ENCODE measurements at regions not wholly inside any gene's neighbourhood (a gene's known extent, or its start where the extent isn't known, plus 50 kb on each side); places are given as distances from the start of the nearest gene placed in this dataset.
"Not testable (repeated sequence)": the region's sequence is repeated elsewhere in the genome, so short reads cannot be mapped to it uniquely, and the experiment has no call there.

DNA sequence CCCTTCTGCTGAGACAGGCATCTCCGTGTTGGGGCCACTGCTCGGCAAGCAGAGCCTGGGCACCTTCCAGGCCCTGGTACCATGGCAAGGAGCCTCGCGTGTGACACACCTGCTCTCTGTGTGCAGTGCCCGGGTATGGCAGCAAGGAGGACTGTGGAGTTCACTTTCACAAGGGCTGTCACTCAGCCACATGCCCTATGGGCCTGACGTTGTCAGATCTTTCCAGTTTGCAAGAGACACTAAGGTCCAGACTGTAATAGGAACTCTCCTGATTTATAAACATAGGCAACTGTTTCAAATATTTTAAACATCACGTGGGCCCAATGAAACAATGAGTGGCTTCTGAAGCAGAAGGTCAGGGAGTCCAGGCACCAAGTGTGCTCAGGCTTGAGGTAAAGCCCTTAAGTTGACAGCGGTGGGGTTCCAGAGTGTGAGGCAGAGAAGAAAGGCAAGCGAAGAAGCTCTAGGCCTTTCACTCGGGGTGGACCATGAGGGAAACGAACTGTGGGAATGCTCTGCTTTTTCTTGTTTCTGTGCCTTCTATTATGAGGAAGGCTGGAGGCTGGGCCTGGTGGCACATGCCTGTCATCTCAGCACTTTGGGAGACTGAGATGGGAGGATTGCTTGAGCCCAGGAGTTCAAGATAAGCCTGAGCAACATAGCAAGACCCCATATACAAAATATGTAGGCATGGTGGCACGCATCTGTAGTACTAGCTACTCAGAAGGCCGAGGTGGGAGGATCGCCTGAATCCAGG is 108.6 kb upstream of the TRIM2 start:
- no peaks in the 10 kb centered on the region for H3K36me3 Mint-ChIP-seq (ENCODE audit: low read depth)
- H3K4me3 Mint-ChIP-seq: no peak overlapping the region
- ChIA-PET POLR2A (no interaction called here), CTCF (interaction anchor here (1.0 to 1.5 kb wide), 2 partner anchors 10 to 12 kb away, joined by 3 to 4 read pairs; no protein-coding TSS in a partner anchor)
- no peak overlapping the region for H3K27ac Mint-ChIP-seq
- H3K27me3 Mint-ChIP-seq: peaks cover 12% of the 10 kb centered on the region
- H3K9me3 Mint-ChIP-seq: no peaks in the 10 kb centered on the region
- DNase-seq: no peak
- H3K4me1 Mint-ChIP-seq: no peaks in the 10 kb centered on the region

DNA sequence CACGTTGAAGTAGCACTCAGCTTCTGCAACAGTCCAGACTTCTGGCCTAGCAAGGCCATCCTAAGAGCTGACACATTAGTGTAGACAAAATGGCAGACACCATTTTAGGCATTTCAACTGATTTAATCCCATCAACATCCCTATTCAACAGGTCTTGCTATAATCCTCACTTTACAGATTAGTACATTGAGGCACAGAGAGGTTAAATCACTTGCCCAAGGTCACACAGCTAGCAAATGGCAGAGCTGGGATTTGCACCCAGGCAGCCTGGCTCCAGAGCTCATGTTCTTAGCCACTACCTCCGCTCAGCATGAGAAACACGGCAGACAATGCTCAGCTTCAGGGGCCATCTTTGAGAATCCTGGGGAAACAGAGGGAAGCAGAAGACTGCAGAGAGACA is 107.9 kb upstream of the TRIM2 start:
- Mint-ChIP-seq H3K9me3 (no peaks in the 10 kb centered on the region), H3K27me3 (peaks cover 17% of the 10 kb centered on the region), H3K4me3 (no peak overlapping the region), H3K4me1 (no peaks in the 10 kb centered on the region), H3K36me3 (ENCODE audit: low read depth) (no peaks in the 10 kb centered on the region), H3K27ac (no peak overlapping the region)
- ChIA-PET CTCF (interaction anchor here (1.0 to 1.9 kb wide), 3 partner anchors 10 to 32 kb away, joined by 3 to 8 read pairs (median 4); no protein-coding TSS in a partner anchor), POLR2A (interaction anchor here (1.5 kb wide), 1 partner anchor 16 kb away, joined by 3 read pairs; no protein-coding TSS in a partner anchor)
- DNase-seq: no peak

GRCh38 chr4:153098427-153098826 is 105.8 kb upstream of the TRIM2 start:
- Mint-ChIP-seq H3K4me1 (no peaks in the 10 kb centered on the region), H3K27me3 (peaks cover 34% of the 10 kb centered on the region), H3K9me3 (no peaks in the 10 kb centered on the region), H3K27ac (no peak overlapping the region), H3K4me3 (no peak overlapping the region), H3K36me3 (ENCODE audit: low read depth) (no peaks in the 10 kb centered on the region)
- ChIA-PET CTCF (interaction anchor here (1.7 kb wide), 1 partner anchor 13 kb away, joined by 4 read pairs; no protein-coding TSS in a partner anchor), POLR2A (no interaction called here)
- DNase-seq: no peak

- no peaks in the 10 kb centered on the region for H3K36me3 Mint-ChIP-seq (ENCODE audit: low read depth)
- H3K9me3 Mint-ChIP-seq: no peaks in the 10 kb centered on the region
- POLR2A ChIA-PET: no interaction called here
- no peak for DNase-seq
- H3K4me1 Mint-ChIP-seq: no peaks in the 10 kb centered on the region
- H3K27ac Mint-ChIP-seq: no peak overlapping the region
- H3K27me3 Mint-ChIP-seq: peaks cover 45% of the 10 kb centered on the region
- no peak overlapping the region for H3K4me3 Mint-ChIP-seq
- CTCF ChIA-PET: interaction anchor here (1.0 to 1.7 kb wide), 4 partner anchors 14 to 253 kb away, joined by 3 to 4 read pairs (median 4); no protein-coding TSS in a partner anchor
These were observed 104.7 kb upstream of the TRIM2 start for GRCh38 chr4:153099391-153100140.

- DNase-seq; H3K9me3 Mint-ChIP-seq; H3K27ac Mint-ChIP-seq; H3K4me1 Mint-ChIP-seq; H3K4me3 Mint-ChIP-seq; H3K36me3 Mint-ChIP-seq (ENCODE audit: low read depth): not testable (repeated sequence)
- CTCF ChIA-PET: interaction anchor here (1.6 to 1.7 kb wide), 3 partner anchors 20 to 23 kb away, joined by 5 to 6 read pairs (median 6); no protein-coding TSS in a partner anchor
- peaks cover 92% of the 10 kb centered on the region for H3K27me3 Mint-ChIP-seq
- POLR2A ChIA-PET: interaction anchor here (1.5 kb wide), 1 partner anchor 8 kb away, joined by 6 read pairs; no protein-coding TSS in a partner anchor
These were observed 97.5 kb upstream of the TRIM2 start for GRCh38 chr4:153106736-153107135.

- no peak overlapping the region for H3K4me3 Mint-ChIP-seq
- no peaks in the 10 kb centered on the region for H3K36me3 Mint-ChIP-seq (ENCODE audit: low read depth)
- CTCF ChIA-PET: interaction anchor here (1.7 kb wide), 1 partner anchor 22 kb away, joined by 6 read pairs; no protein-coding TSS in a partner anchor
- H3K27me3 Mint-ChIP-seq: peaks cover 88% of the 10 kb centered on the region
- no peak overlapping the region for H3K27ac Mint-ChIP-seq
- no peak for DNase-seq
- H3K4me1 Mint-ChIP-seq: no peaks in the 10 kb centered on the region
- peaks cover 5% of the 10 kb centered on the region for H3K9me3 Mint-ChIP-seq
- POLR2A ChIA-PET: no interaction called here
These were observed 97.0 kb upstream of the TRIM2 start for GRCh38 chr4:153107246-153107645.

- peaks cover 66% of the 10 kb centered on the region for H3K27me3 Mint-ChIP-seq
- no peaks in the 10 kb centered on the region for H3K4me1 Mint-ChIP-seq
- ChIA-PET CTCF (interaction anchor here (2.4 kb wide), 1 partner anchor 18 kb away, joined by 5 read pairs; no protein-coding TSS in a partner anchor), POLR2A (no interaction called here)
- H3K27ac Mint-ChIP-seq: no peak overlapping the region
- H3K36me3 Mint-ChIP-seq (ENCODE audit: low read depth): no peaks in the 10 kb centered on the region
- DNase-seq: no peak
- H3K4me3 Mint-ChIP-seq: no peak overlapping the region
- H3K9me3 Mint-ChIP-seq: peaks cover 5% of the 10 kb centered on the region
These were observed 94.9 kb upstream of the TRIM2 start for GRCh38 chr4:153109296-153109849.

- ChIA-PET POLR2A (no interaction called here), CTCF (interaction anchor here (2.4 kb wide), 1 partner anchor 17 kb away, joined by 5 read pairs; no protein-coding TSS in a partner anchor)
- no peaks in the 10 kb centered on the region for H3K4me1 Mint-ChIP-seq
- no peaks in the 10 kb centered on the region for H3K36me3 Mint-ChIP-seq (ENCODE audit: low read depth)
- H3K27me3 Mint-ChIP-seq: peaks cover 59% of the 10 kb centered on the region
- no peak overlapping the region for H3K27ac Mint-ChIP-seq
- H3K4me3 Mint-ChIP-seq: no peak overlapping the region
- H3K9me3 Mint-ChIP-seq: peaks cover 5% of the 10 kb centered on the region
- DNase-seq: no peak
These were observed 93.5 kb upstream of the TRIM2 start for GRCh38 chr4:153110739-153111138.

GRCh38 chr4:153111426-153112040 is 92.7 kb upstream of the TRIM2 start:
- Mint-ChIP-seq H3K4me3 (no peak overlapping the region), H3K9me3 (peaks cover under 1% of the 10 kb centered on the region), H3K27me3 (peaks cover 53% of the 10 kb centered on the region), H3K4me1 (no peaks in the 10 kb centered on the region), H3K27ac (no peak overlapping the region), H3K36me3 (ENCODE audit: low read depth) (no peaks in the 10 kb centered on the region)
- CTCF ChIA-PET: interaction anchor here (1.4 to 6.5 kb wide), 2 partner anchors 15 to 28 kb away, joined by 4 to 50 read pairs; no protein-coding TSS in a partner anchor
- no peak for DNase-seq
- POLR2A ChIA-PET: interaction anchor here (1.3 kb wide), 1 partner anchor 15 kb away, joined by 3 read pairs; no protein-coding TSS in a partner anchor

DNA sequence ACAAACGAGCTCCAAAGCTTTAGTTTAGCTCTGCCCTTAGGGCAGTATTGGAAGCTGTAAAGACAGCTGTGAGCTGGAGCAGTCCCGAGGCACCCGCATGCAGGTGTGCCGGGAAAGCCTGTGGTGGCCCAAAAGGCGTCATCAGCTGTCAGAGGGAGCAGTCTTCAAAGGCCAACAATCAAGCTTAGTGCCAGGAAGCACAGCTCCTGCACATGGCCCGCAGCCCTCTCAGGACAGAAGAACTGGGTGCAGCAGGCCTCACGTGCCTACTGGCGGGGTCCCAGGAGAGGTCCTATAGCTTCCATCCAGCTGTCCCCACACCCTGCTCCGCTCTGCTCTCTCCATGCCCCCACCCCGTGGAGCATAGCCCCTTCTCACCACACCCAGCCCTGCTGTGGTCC is 92.2 kb upstream of the TRIM2 start:
- H3K27me3 Mint-ChIP-seq: peaks cover 48% of the 10 kb centered on the region
- no peak overlapping the region for H3K27ac Mint-ChIP-seq
- no peak overlapping the region for H3K4me3 Mint-ChIP-seq
- ChIA-PET POLR2A (interaction anchor here (1.3 kb wide), 1 partner anchor 15 kb away, joined by 3 read pairs; no protein-coding TSS in a partner anchor), CTCF (interaction anchor here (1.4 to 6.5 kb wide), 2 partner anchors 15 to 29 kb away, joined by 4 to 50 read pairs; no protein-coding TSS in a partner anchor)
- no peak for DNase-seq
- H3K9me3 Mint-ChIP-seq: no peaks in the 10 kb centered on the region
- H3K4me1 Mint-ChIP-seq: no peaks in the 10 kb centered on the region
- H3K36me3 Mint-ChIP-seq (ENCODE audit: low read depth): no peaks in the 10 kb centered on the region

DNA sequence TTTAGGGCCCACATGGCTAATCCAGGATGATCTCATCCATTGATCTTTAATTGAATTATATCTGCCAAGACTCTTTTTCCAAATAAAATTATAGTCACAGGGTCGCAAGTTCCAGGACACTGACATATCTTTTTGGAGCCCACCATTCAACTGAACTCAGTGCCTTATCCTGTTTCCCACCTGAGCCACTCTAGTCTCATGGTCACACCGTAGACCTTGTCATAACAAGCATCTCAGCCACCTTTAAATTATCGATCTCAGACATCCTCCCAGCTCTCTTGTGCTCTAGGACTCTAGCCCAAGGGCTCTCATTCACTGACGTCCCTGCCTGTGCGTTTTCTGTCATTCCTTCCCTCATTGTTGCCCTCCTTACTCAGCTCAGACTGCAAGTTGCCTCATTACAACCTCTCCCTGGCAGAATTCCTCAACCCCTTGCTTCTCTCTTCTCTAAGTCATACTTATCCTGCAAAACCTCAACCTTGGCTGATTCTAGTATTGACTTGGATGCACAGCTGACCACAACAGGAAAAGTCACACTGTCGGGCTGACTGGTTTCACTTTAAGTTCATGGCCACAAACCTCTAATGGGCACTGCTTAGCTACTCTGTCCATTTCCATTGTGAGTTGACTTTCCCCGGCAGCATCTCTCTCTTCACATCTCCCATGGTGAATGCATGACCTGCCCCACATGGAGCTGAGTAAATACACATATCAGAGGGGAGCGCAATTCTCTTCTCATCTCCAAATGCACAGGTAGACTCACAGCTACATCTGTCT is 91.0 kb upstream of the TRIM2 start:
- no peak overlapping the region for H3K4me3 Mint-ChIP-seq
- H3K27ac Mint-ChIP-seq: no peak overlapping the region
- ChIA-PET POLR2A (interaction anchor here (1.3 to 1.4 kb wide), 2 partner anchors 14 to 16 kb away, joined by 3 to 5 read pairs; no protein-coding TSS in a partner anchor), CTCF (interaction anchor here (0.5 to 6.5 kb wide), 4 partner anchors 14 to 136 kb away, joined by 3 to 50 read pairs (median 10); no protein-coding TSS in a partner anchor)
- no peak for DNase-seq
- H3K9me3 Mint-ChIP-seq: no peaks in the 10 kb centered on the region
- H3K27me3 Mint-ChIP-seq: peaks cover 46% of the 10 kb centered on the region
- H3K36me3 Mint-ChIP-seq (ENCODE audit: low read depth): no peaks in the 10 kb centered on the region
- H3K4me1 Mint-ChIP-seq: peaks cover 3% of the 10 kb centered on the region

GRCh38 chr4:153113838-153114105 is 90.5 kb upstream of the TRIM2 start:
- peaks cover 46% of the 10 kb centered on the region for H3K27me3 Mint-ChIP-seq
- H3K36me3 Mint-ChIP-seq (ENCODE audit: low read depth): no peaks in the 10 kb centered on the region
- POLR2A ChIA-PET: interaction anchor here (1.4 kb wide), 1 partner anchor 14 kb away, joined by 5 read pairs; no protein-coding TSS in a partner anchor
- no peak for DNase-seq
- no peak overlapping the region for H3K27ac Mint-ChIP-seq
- CTCF ChIA-PET: interaction anchor here (0.5 to 6.5 kb wide), 5 partner anchors 13 to 425 kb away, joined by 3 to 50 read pairs (median 9); no protein-coding TSS in a partner anchor
- H3K4me3 Mint-ChIP-seq: no peak overlapping the region
- no peaks in the 10 kb centered on the region for H3K9me3 Mint-ChIP-seq
- H3K4me1 Mint-ChIP-seq: peaks cover 3% of the 10 kb centered on the region

Data from activated CD4-positive, alpha-beta memory T cell treated with anti-CD3 and anti-CD28 coated beads, Interleukin-2, amount 10 ng/mL, durations not matched to agents 7 days and 5 days (primary cell).